ENCODE measurements at regions not wholly inside any gene's neighbourhood (a gene's known extent, or its start where the extent isn't known, plus 50 kb on each side); places are given as distances from the start of the nearest gene placed in this dataset.

DNA sequence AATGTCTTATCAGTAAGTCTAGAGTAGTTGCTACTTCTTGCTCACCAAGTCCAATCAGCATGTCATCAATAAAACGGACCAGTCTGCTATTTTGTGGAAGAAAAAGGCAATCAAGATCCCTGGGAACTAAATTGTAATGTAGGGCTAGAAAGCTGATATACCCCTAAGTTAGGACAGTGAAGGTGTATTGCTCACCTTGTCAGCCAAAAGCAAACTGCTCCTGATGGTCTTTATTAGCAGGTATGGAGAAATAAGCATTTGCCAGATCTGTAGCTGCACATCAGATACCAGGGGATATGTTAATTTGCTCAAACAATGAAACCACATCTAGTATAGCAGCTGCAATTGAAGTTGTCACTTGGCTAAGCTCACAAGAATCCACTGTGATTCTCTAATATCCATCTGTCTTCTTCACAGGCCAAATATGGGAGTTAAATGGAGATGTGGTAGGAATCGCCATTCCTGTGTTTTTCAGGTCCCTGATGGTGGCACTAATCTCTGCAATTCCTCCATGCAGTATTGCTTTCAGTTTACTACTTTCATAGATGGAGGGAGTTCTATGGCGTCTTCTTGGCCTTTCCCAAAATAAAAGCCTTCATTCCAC is 75.0 kb downstream of the TMEM237 start:
- intact Hi-C loops (cut with micrococcal nuclease) = no loop called here
- ATAC-seq (no peak), DNase-seq (no peak)
- CTCF ChIA-PET = no interaction called here
- Histone ChIP-seq H3K4me3 (ENCODE audit: low read length) (no peak overlapping the region), H3K27ac (ENCODE audit: low read depth, low read length) (no peak overlapping the region), H3K9me3 (ENCODE audit: control insufficient read depth in 2 of 3, low read length in 3 of 3) (no peaks in the 10 kb centered on the region), H3K27me3 (ENCODE audit: control insufficient read depth in 2 of 2, insufficient read depth in 2 of 2, low read length in 2 of 2) (no peaks in the 10 kb centered on the region), H3K36me3 (ENCODE audit: control insufficient read depth in 2 of 3, insufficient read depth in 3 of 3, low read length in 3 of 3) (no peaks in the 10 kb centered on the region), H3K4me1 (ENCODE audit: control insufficient read depth in 2 of 2, insufficient read depth in 2 of 2, low read length in 2 of 2) (no peaks in the 10 kb centered on the region)
- Mint-ChIP-seq H3K9me3 (peaks cover 0 to 5% (median 0%) of the 10 kb centered on the region in 11 donors), H3K4me1 (peaks cover 0 to 7% (median 0%) of the 10 kb centered on the region in 7 donors), H3K27me3 (no peaks in the 10 kb centered on the region), H3K4me3 (no peak overlapping the region), H3K27ac (no peak overlapping the region), H3K36me3 (no peaks in the 10 kb centered on the region)
- POLR2A ChIA-PET = no interaction called here

DNA sequence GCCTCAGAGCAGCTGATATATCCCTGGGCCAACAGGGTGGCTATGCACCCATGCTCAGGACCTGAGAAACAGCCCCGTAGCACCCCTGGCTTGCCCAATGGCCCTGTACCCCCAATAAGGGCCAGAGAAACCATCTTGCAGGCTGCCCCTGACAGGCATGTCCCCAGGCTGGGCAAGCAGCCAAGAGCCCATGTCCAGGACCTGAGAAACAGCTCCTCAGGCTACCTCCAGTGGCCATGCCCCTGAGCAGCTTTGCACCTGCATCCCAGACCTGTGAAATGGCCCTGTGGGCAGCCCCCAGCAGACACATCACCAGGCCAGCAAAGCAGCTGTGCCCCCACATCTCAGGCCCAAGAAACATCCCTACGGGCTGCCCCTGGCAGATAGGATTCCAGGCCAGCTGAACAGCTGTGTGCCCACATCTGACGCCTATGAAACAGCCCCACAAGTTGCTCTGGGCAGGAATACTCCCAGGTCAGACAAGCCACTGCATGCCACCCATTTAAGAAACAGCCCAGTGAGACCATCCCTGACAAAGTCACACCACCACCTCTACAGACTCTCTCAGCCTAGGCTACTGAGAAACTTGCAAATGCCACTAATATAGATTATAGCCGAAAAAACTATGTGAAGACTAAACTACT is 84.1 kb downstream of the TMEM237 start:
- ATAC-seq = no peak
- DNase-seq = no peak
- intact Hi-C loops (cut with micrococcal nuclease) = no loop called here
- Mint-ChIP-seq H3K27me3 (no peaks in the 10 kb centered on the region), H3K4me1 (no peaks in the 10 kb centered on the region), H3K9me3 (peaks cover 0 to 3% (median 0%) of the 10 kb centered on the region in 11 donors), H3K27ac (no peak overlapping the region), H3K36me3 (no peaks in the 10 kb centered on the region), H3K4me3 (no peak overlapping the region)
- H3K27ac ChIP-seq (ENCODE audit: low read depth, low read length) = no peak overlapping the region
- ChIA-PET POLR2A (no interaction called here), CTCF (no interaction called here)
- no peaks in the 10 kb centered on the region for H3K36me3 ChIP-seq (ENCODE audit: control insufficient read depth in 2 of 3, insufficient read depth in 3 of 3, low read length in 3 of 3)
- no peaks in the 10 kb centered on the region for H3K9me3 ChIP-seq (ENCODE audit: control insufficient read depth in 2 of 3, low read length in 3 of 3)
- H3K27me3 ChIP-seq (ENCODE audit: control insufficient read depth in 2 of 2, insufficient read depth in 2 of 2, low read length in 2 of 2) = no peaks in the 10 kb centered on the region
- no peaks in the 10 kb centered on the region for H3K4me1 ChIP-seq (ENCODE audit: control insufficient read depth in 2 of 2, insufficient read depth in 2 of 2, low read length in 2 of 2)
- no peak overlapping the region for H3K4me3 ChIP-seq (ENCODE audit: low read length)

DNA sequence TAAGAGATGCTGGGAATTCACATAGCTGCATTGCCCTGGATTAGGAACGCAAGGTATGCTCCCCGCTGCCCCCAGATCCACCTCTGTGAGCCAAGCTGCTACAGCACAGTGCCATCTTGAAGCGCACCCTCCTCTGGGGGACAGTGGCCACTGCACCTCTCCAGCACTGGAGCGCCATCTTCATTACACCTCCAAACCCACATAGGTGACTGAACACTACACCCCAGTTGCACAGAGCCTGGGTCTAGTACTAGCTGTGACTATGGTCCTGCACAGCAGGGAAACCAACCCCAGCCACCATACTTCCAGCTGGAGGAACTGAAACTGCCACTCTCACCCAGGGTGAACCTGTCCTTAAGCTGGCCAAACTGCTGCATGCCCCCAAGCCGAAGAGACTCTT is 84.6 kb downstream of the TMEM237 start:
- intact Hi-C loops (cut with micrococcal nuclease) = no loop called here
- Mint-ChIP-seq H3K4me1 (no peaks in the 10 kb centered on the region), H3K9me3 (peaks cover 0 to 3% (median 0%) of the 10 kb centered on the region in 11 donors), H3K27ac (no peak overlapping the region), H3K4me3 (no peak overlapping the region), H3K27me3 (no peaks in the 10 kb centered on the region), H3K36me3 (no peaks in the 10 kb centered on the region)
- H3K27ac ChIP-seq (ENCODE audit: low read depth, low read length) = no peak overlapping the region
- H3K9me3 ChIP-seq (ENCODE audit: control insufficient read depth in 2 of 3, low read length in 3 of 3) = no peaks in the 10 kb centered on the region
- DNase-seq (no peak), ATAC-seq (no peak)
- no peaks in the 10 kb centered on the region for H3K4me1 ChIP-seq (ENCODE audit: control insufficient read depth in 2 of 2, insufficient read depth in 2 of 2, low read length in 2 of 2)
- no peaks in the 10 kb centered on the region for H3K27me3 ChIP-seq (ENCODE audit: control insufficient read depth in 2 of 2, insufficient read depth in 2 of 2, low read length in 2 of 2)
- ChIA-PET CTCF (no interaction called here), POLR2A (no interaction called here)
- no peaks in the 10 kb centered on the region for H3K36me3 ChIP-seq (ENCODE audit: control insufficient read depth in 2 of 3, insufficient read depth in 3 of 3, low read length in 3 of 3)
- no peak overlapping the region for H3K4me3 ChIP-seq (ENCODE audit: low read length)

DNA sequence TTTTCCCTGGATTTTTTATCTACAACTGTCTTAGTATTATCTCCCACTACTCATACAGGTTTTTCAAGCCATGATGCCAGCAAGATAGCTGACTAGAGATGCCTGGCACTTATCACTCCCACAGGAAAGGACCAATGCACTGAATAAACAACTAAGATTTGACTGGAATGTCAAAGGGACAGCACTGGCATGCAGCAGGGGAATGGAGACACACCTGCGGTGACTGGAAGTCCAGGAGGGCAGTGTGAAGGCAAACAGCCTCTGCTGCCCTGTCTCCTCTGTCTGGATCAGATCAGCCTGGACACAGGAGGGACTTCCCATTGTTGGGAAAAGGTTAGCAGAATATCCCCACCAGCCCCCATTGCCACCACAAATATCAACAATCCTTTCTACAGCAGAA is 85.1 kb downstream of the TMEM237 start:
- H3K36me3 ChIP-seq (ENCODE audit: control insufficient read depth in 2 of 3, insufficient read depth in 3 of 3, low read length in 3 of 3) = no peaks in the 10 kb centered on the region
- Mint-ChIP-seq H3K27me3 (no peaks in the 10 kb centered on the region), H3K4me3 (no peak overlapping the region), H3K36me3 (no peaks in the 10 kb centered on the region), H3K9me3 (peaks cover 0 to 3% (median 0%) of the 10 kb centered on the region in 11 donors), H3K4me1 (no peaks in the 10 kb centered on the region), H3K27ac (no peak overlapping the region)
- CTCF ChIA-PET = no interaction called here
- POLR2A ChIA-PET = no interaction called here
- no peaks in the 10 kb centered on the region for H3K4me1 ChIP-seq (ENCODE audit: control insufficient read depth in 2 of 2, insufficient read depth in 2 of 2, low read length in 2 of 2)
- no peaks in the 10 kb centered on the region for H3K9me3 ChIP-seq (ENCODE audit: control insufficient read depth in 2 of 3, low read length in 3 of 3)
- DNase-seq = no peak
- H3K4me3 ChIP-seq (ENCODE audit: low read length) = no peak overlapping the region
- no peaks in the 10 kb centered on the region for H3K27me3 ChIP-seq (ENCODE audit: control insufficient read depth in 2 of 2, insufficient read depth in 2 of 2, low read length in 2 of 2)
- no peak for ATAC-seq
- no peak overlapping the region for H3K27ac ChIP-seq (ENCODE audit: low read depth, low read length)
- intact Hi-C loops (cut with micrococcal nuclease) = no loop called here

DNA sequence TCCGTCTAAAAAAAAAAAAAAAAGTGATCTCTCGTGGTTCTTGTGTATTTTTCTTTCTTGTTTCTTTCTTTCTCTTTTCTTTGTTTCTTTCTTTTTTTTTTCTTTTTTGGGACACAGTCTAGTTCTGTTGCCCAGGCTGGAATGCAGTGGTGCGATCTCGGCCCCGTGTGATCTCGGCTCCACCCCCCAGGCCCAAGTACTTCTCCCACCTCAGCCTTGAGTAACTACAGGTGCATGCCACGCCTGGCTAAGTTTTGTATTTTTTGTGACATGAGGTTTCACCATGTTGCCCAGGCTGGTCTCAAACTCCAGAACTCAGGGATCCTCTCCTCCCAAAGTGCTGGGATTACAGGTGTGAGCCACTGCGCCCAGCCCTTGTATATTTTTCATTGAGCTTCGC is 91.4 kb downstream of the TMEM237 start:
- Histone ChIP-seq H3K27ac (ENCODE audit: low read depth, low read length) (no peak overlapping the region), H3K9me3 (ENCODE audit: control insufficient read depth in 2 of 3, low read length in 3 of 3) (no peaks in the 10 kb centered on the region), H3K4me1 (ENCODE audit: control insufficient read depth in 2 of 2, insufficient read depth in 2 of 2, low read length in 2 of 2) (no peaks in the 10 kb centered on the region), H3K4me3 (ENCODE audit: low read length) (no peak overlapping the region), H3K27me3 (ENCODE audit: control insufficient read depth in 2 of 2, insufficient read depth in 2 of 2, low read length in 2 of 2) (no peaks in the 10 kb centered on the region), H3K36me3 (ENCODE audit: control insufficient read depth in 2 of 3, insufficient read depth in 3 of 3, low read length in 3 of 3) (no peaks in the 10 kb centered on the region)
- ChIA-PET CTCF (interaction anchor here (0.7 kb wide), 1 partner anchor 974 kb away, joined by 3 read pairs; no protein-coding TSS in a partner anchor), POLR2A (no interaction called here)
- no peaks in the 10 kb centered on the region for H3K36me3 Mint-ChIP-seq
- no peak overlapping the region for H3K27ac Mint-ChIP-seq
- H3K27me3 Mint-ChIP-seq = no peaks in the 10 kb centered on the region
- H3K4me3 Mint-ChIP-seq = no peak overlapping the region
- DNase-seq (no peak), ATAC-seq (no peak)
- H3K9me3 Mint-ChIP-seq = peaks cover 0 to 2% (median 0%) of the 10 kb centered on the region in 11 donors
- intact Hi-C loops (cut with micrococcal nuclease) = no loop called here
- no peaks in the 10 kb centered on the region for H3K4me1 Mint-ChIP-seq

DNA sequence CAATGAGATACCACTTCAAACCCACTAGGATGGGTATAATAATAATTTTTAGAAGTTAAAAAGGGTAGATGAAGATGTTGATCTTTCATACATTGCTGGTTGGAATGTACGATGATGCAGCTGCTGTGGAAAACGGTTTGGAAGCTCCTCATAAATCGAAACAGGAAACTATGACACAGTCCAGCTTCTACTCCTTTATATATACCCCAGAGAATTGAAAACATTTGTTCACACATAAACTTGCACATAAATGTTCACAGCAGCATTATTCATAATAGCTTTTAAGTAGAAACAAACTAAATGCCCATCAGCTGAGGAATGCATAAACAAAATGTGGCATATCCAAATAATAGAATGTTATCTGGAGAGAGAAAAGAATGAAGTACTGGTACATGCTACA is 95.0 kb downstream of the STRADB start:
- Mint-ChIP-seq H3K36me3 (no peaks in the 10 kb centered on the region), H3K27me3 (no peaks in the 10 kb centered on the region), H3K4me1 (no peaks in the 10 kb centered on the region), H3K9me3 (peaks cover 0 to 7% (median 0%) of the 10 kb centered on the region in 11 donors), H3K27ac (no peak overlapping the region), H3K4me3 (no peak overlapping the region)
- Histone ChIP-seq H3K27me3 (ENCODE audit: control insufficient read depth in 2 of 2, insufficient read depth in 2 of 2, low read length in 2 of 2) (no peaks in the 10 kb centered on the region), H3K27ac (ENCODE audit: low read depth, low read length) (no peak overlapping the region), H3K36me3 (ENCODE audit: control insufficient read depth in 2 of 3, insufficient read depth in 3 of 3, low read length in 3 of 3) (no peaks in the 10 kb centered on the region), H3K4me1 (ENCODE audit: control insufficient read depth in 2 of 2, insufficient read depth in 2 of 2, low read length in 2 of 2) (no peaks in the 10 kb centered on the region), H3K4me3 (ENCODE audit: low read length) (no peak overlapping the region), H3K9me3 (ENCODE audit: control insufficient read depth in 2 of 3, low read length in 3 of 3) (no peaks in the 10 kb centered on the region)
- ChIA-PET CTCF (no interaction called here), POLR2A (no interaction called here)
- intact Hi-C loops (cut with micrococcal nuclease) = no loop called here
- ATAC-seq (no peak), DNase-seq (no peak)

DNA sequence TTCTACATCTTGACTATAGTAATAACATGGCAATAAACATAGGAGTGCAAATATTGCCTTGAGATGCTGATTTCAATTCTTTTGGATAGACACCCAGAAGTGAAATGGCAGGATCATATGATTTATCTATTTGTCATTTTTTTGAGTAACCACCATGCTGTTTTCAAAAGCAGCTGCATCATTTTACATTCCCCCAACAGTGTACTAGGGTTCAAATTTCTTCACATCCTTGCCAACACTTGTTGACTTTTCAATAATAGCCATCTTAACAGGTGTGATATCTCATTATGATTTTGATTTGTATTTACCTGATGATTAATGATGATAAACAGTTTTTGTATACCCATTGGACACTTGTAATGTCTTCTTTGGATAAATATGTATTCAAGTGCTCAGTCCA is 90.8 kb downstream of the STRADB start:
- no peak overlapping the region for H3K4me3 ChIP-seq (ENCODE audit: low read length)
- H3K27me3 ChIP-seq (ENCODE audit: control insufficient read depth in 2 of 2, insufficient read depth in 2 of 2, low read length in 2 of 2) = no peaks in the 10 kb centered on the region
- Mint-ChIP-seq H3K27ac (no peak overlapping the region), H3K4me3 (no peak overlapping the region), H3K27me3 (peaks cover 0 to 7% (median 0%) of the 10 kb centered on the region in 5 donors), H3K36me3 (peaks cover 0 to 4% (median 0%) of the 10 kb centered on the region in 5 donors), H3K9me3 (peaks cover 0 to 23% (median 5%) of the 10 kb centered on the region in 11 donors), H3K4me1 (no peaks in the 10 kb centered on the region)
- H3K36me3 ChIP-seq (ENCODE audit: control insufficient read depth in 2 of 3, insufficient read depth in 3 of 3, low read length in 3 of 3) = no peaks in the 10 kb centered on the region
- CTCF ChIA-PET = interaction anchor here (0.6 kb wide), 1 partner anchor 434 kb away, joined by 5 read pairs; no protein-coding TSS in a partner anchor
- no peak for DNase-seq
- H3K4me1 ChIP-seq (ENCODE audit: control insufficient read depth in 2 of 2, insufficient read depth in 2 of 2, low read length in 2 of 2) = no peaks in the 10 kb centered on the region
- no peaks in the 10 kb centered on the region for H3K9me3 ChIP-seq (ENCODE audit: control insufficient read depth in 2 of 3, low read length in 3 of 3)
- no peak for ATAC-seq
- intact Hi-C loops (cut with micrococcal nuclease) = no loop called here
- POLR2A ChIA-PET = no interaction called here
- no peak overlapping the region for H3K27ac ChIP-seq (ENCODE audit: low read depth, low read length)

Data from naive thymus-derived CD4-positive, alpha-beta T cell (primary cell).